ENCODE measurements at regions not wholly inside any gene's neighbourhood (a gene's known extent, or its start where the extent isn't known, plus 50 kb on each side); places are given as distances from the start of the nearest gene placed in this dataset.
"Not testable (repeated sequence)": the region's sequence is repeated elsewhere in the genome, so short reads cannot be mapped to it uniquely, and the experiment has no call there.

- H3K4me3 ChIP-seq (replicated peaks; ENCODE audit: insufficient read depth, low read length), result no peak overlapping the region
- DNase-seq (ENCODE audit: low read depth in 1 of 2, low spot score in 1 of 2), result no peak
- H3K27ac ChIP-seq (replicated peaks), result no peak overlapping the region
- no peaks in the 10 kb centered on the region for H3K27me3 ChIP-seq (ENCODE audit: insufficient read depth, poor library complexity, severe bottlenecking)
- no peak for TF ChIP-seq SPI1 (IDR thresholded peaks at IDR 0.05; ENCODE audit: borderline replicate concordance, low read depth)
- TF ChIP-seq REST (IDR thresholded peaks at IDR 0.05; ENCODE audit: insufficient replicate concordance, low read depth), result no peak
- TF ChIP-seq, protein P1, sequence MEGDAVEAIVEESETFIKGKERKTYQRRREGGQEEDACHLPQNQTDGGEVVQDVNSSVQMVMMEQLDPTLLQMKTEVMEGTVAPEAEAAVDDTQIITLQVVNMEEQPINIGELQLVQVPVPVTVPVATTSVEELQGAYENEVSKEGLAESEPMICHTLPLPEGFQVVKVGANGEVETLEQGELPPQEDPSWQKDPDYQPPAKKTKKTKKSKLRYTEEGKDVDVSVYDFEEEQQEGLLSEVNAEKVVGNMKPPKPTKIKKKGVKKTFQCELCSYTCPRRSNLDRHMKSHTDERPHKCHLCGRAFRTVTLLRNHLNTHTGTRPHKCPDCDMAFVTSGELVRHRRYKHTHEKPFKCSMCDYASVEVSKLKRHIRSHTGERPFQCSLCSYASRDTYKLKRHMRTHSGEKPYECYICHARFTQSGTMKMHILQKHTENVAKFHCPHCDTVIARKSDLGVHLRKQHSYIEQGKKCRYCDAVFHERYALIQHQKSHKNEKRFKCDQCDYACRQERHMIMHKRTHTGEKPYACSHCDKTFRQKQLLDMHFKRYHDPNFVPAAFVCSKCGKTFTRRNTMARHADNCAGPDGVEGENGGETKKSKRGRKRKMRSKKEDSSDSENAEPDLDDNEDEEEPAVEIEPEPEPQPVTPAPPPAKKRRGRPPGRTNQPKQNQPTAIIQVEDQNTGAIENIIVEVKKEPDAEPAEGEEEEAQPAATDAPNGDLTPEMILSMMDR (IDR thresholded peaks at IDR 0.05; ENCODE audit: insufficient read depth, low read length), result no peak
- TF ChIP-seq GABPA (IDR thresholded peaks at IDR 0.05; ENCODE audit: low read depth), result no peak
- no peak for TF ChIP-seq POLR2AphosphoS5 (IDR thresholded peaks at IDR 0.05; ENCODE audit: low read depth)
Observed at GRCh38 chr2:241968417-241968816, 98.9 kb downstream of the RTP5 start.

GRCh38 chr2:241969182-241969581 is 99.7 kb downstream of the RTP5 start:
- DNase-seq (ENCODE audit: low read depth in 1 of 2, low spot score in 1 of 2); H3K27ac ChIP-seq (replicated peaks); H3K4me3 ChIP-seq (replicated peaks; ENCODE audit: insufficient read depth, low read length); H3K27me3 ChIP-seq (ENCODE audit: insufficient read depth, poor library complexity, severe bottlenecking): not testable (repeated sequence)

DNA sequence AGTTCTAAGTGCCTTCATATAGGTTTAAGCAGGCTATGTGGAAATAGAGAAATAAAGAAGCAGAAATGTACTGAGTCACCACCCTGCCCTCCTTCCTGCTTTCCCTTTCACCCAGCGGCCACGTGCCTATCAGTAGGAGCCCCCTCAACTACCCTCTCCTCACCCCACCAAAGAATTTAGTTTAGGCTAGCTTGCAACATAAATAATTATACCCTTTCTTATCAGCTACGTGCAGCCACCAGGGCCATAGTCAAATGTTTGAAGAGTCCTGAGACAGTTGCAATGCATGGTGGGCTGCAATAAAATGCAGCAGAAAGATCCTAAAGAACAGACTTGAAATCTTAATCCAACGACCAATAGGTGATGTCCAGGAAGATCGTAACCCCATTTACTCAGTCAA is 101.2 kb downstream of the RTP5 start:
- Histone ChIP-seq H3K27me3 (ENCODE audit: insufficient read depth, poor library complexity, severe bottlenecking) (no peaks in the 10 kb centered on the region), H3K4me3 (replicated peaks; ENCODE audit: insufficient read depth, low read length) (no peak overlapping the region), H3K27ac (replicated peaks) (no peak overlapping the region)
- no peak for TF ChIP-seq POLR2AphosphoS5 (IDR thresholded peaks at IDR 0.05; ENCODE audit: low read depth)
- TF ChIP-seq REST (IDR thresholded peaks at IDR 0.05; ENCODE audit: insufficient replicate concordance, low read depth), result no peak
- TF ChIP-seq GABPA (IDR thresholded peaks at IDR 0.05; ENCODE audit: low read depth), result no peak
- TF ChIP-seq, protein P1 (IDR thresholded peaks at IDR 0.05; ENCODE audit: insufficient read depth, low read length), result no peak
- TF ChIP-seq SPI1 (IDR thresholded peaks at IDR 0.05; ENCODE audit: borderline replicate concordance, low read depth), result no peak
- DNase-seq (ENCODE audit: low read depth in 1 of 2, low spot score in 1 of 2), result no peak

GRCh38 chr2:241974096-241974495 is 104.6 kb downstream of the RTP5 start:
- H3K4me3 ChIP-seq (replicated peaks; ENCODE audit: insufficient read depth, low read length), result no peak overlapping the region
- DNase-seq (ENCODE audit: low read depth in 1 of 2, low spot score in 1 of 2), result no peak
- no peak for TF ChIP-seq SPI1 (IDR thresholded peaks at IDR 0.05; ENCODE audit: borderline replicate concordance, low read depth)
- no peak for TF ChIP-seq REST (IDR thresholded peaks at IDR 0.05; ENCODE audit: insufficient replicate concordance, low read depth)
- no peak for TF ChIP-seq GABPA (IDR thresholded peaks at IDR 0.05; ENCODE audit: low read depth)
- TF ChIP-seq, protein P1 (IDR thresholded peaks at IDR 0.05; ENCODE audit: insufficient read depth, low read length), result no peak
- no peak for TF ChIP-seq POLR2AphosphoS5 (IDR thresholded peaks at IDR 0.05; ENCODE audit: low read depth)
- H3K27ac ChIP-seq (replicated peaks), result no peak overlapping the region
- H3K27me3 ChIP-seq (ENCODE audit: insufficient read depth, poor library complexity, severe bottlenecking), result no peaks in the 10 kb centered on the region
